IMR-90 (cell line): ENCODE measurements at regions not wholly inside any gene's neighbourhood (a gene's known extent, or its start where the extent isn't known, plus 50 kb on each side); places are given as distances from the start of the nearest gene placed in this dataset.

Source experiments
- CEBPB ChIP-seq: IDR thresholded peaks from 2 replicates; pipeline ENCODE4 v1.6.1; 2012; ENCODE audit warnings: low read depth, low read length, improper control_type of control experiment
- CTCF ChIP-seq: conservative IDR thresholded peaks from 2 replicates; pipeline ENCODE4 v1.5.1; 2012; ENCODE audit warnings: mild to moderate bottlenecking, low read depth, low read length, improper control_type of control experiment
- ELK1 ChIP-seq: fragments of 150-350 bp; IDR thresholded peaks from 2 replicates; pipeline ENCODE4 v1.6.1; 2016; ENCODE audit warnings: low read depth, mild to moderate bottlenecking, low read length, moderate library complexity, borderline replicate concordance
- FOS ChIP-seq: fragments of 150-350 bp; IDR thresholded peaks from 2 replicates; pipeline ENCODE4 v1.6.1; 2016; ENCODE audit warnings: low read depth, low read length
- POLR2A ChIP-seq: IDR thresholded peaks from 2 replicates; pipeline ENCODE4 v1.6.1; 2012; ENCODE audit warnings: mild to moderate bottlenecking, low read depth, low read length
- RAD21 ChIP-seq: IDR thresholded peaks from 2 replicates; pipeline ENCODE4 v1.6.1; 2012; ENCODE audit warnings: low read length, improper control_type of control experiment
- RCOR1 ChIP-seq: IDR thresholded peaks from 2 replicates; pipeline ENCODE4 v1.6.1; 2012; ENCODE audit warnings: mild to moderate bottlenecking, low read length, improper control_type of control experiment; ENCODE audit not compliant: insufficient replicate concordance
- RFX5 ChIP-seq: IDR thresholded peaks from 2 replicates; pipeline ENCODE4 v1.8.0; 2012; ENCODE audit warnings: low read depth, mild to moderate bottlenecking, low read length, moderate library complexity
- SMC3 ChIP-seq: fragments of 150-350 bp; IDR thresholded peaks from 2 replicates; pipeline ENCODE4 v1.6.1; 2016; ENCODE audit warnings: low read depth, mild to moderate bottlenecking, antibody characterized with exemption, low read length, moderate library complexity
- USF2 ChIP-seq: fragments of 150-350 bp; IDR thresholded peaks from 2 replicates; pipeline ENCODE4 v1.6.1; 2017; ENCODE audit warnings: mild to moderate bottlenecking, antibody characterized with exemption, low read length, low read depth

- no peak for TF ChIP-seq CTCF
- TF ChIP-seq CEBPB, result no peak
- TF ChIP-seq RFX5, result no peak
- no peak for TF ChIP-seq POLR2A
- TF ChIP-seq RCOR1, result no peak
- no peak for TF ChIP-seq FOS
- no peak for TF ChIP-seq ELK1
- no peak for TF ChIP-seq USF2
- TF ChIP-seq RAD21, result no peak
- TF ChIP-seq SMC3, result no peak
Measured at GRCh38 chr21:19864476-19864875, 1133.7 kb upstream of the NCAM2 start.
